Stimulated activated naive CD8-positive, alpha-beta T cell treated with anti-CD3 and anti-CD28 coated beads, Interleukin-15, amount 100 ng/mL, for 72 hours (primary cell): ENCODE measurements at regions not wholly inside any gene's neighbourhood (a gene's known extent, or its start where the extent isn't known, plus 50 kb on each side); places are given as distances from the start of the nearest gene placed in this dataset.
"Not testable (repeated sequence)": the region's sequence is repeated elsewhere in the genome, so short reads cannot be mapped to it uniquely, and the experiment has no call there.

ENCODE experiments used
- ATAC-seq: fragments of 150-1000 bp; cut with Tn5 transposase; 2 replicates; pipeline ENCODE4 v1.10.0; 2021; ENCODE audit warnings: mild to moderate bottlenecking, moderate library complexity
- DNase-seq, 2 donors: peaks; one replicate each; pipeline ENCODE4 v3.0.0; 2021 to 2022
- H3K27ac Mint-ChIP-seq, 2 donors: one replicate each; pipeline ENCODE4 v1.8.0; 2022; ENCODE audit warnings: mild to moderate bottlenecking in 2 of 2, mixed read lengths in 2 of 2, moderate library complexity in 2 of 2
- H3K27me3 Mint-ChIP-seq: one replicate; pipeline ENCODE4 v1.8.0; 2022; ENCODE audit warnings: mixed read lengths
- H3K4me1 Mint-ChIP-seq: one replicate; pipeline ENCODE4 v1.8.0; 2022; ENCODE audit warnings: mild to moderate bottlenecking, mixed read lengths
- H3K4me3 Mint-ChIP-seq, 2 donors: one replicate each; pipeline ENCODE4 v1.8.0; 2022; ENCODE audit warnings: mild to moderate bottlenecking in 2 of 2, mixed read lengths in 2 of 2, moderate library complexity in 1 of 2
- H3K9me3 Mint-ChIP-seq, 2 donors: one replicate each; pipeline ENCODE4 v1.8.0; 2022; ENCODE audit warnings: mixed read lengths in 2 of 2

DNA sequence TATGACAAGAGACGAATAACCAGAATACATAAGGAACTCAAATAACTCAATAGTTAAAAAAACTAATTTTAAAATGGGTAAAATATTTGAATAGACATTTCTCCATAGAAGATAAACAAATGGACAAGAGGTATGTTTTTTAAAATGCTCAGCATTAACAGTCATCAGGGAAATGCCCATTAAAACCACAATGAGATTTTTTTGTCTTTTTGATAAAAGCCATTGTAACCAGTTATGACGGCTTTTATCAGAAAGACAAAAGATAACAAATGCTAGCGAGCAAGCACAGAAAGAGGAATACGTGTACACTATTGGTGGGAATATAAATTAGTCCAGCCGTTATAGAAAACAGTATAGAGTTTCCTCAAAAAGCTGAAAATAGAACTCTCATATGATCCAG is 388.2 kb upstream of the INTU start:
- ATAC-seq: no peak
- peaks cover 13 to 23% of the 10 kb centered on the region in 2 donors for H3K9me3 Mint-ChIP-seq

GRCh38 chr4:127246963-127247952 is 385.5 kb upstream of the INTU start:
- DNase-seq: no peak
- no peaks in the 10 kb centered on the region for H3K4me1 Mint-ChIP-seq
- H3K27ac Mint-ChIP-seq: no peak overlapping the region
- H3K4me3 Mint-ChIP-seq: no peak overlapping the region
- no peaks in the 10 kb centered on the region for H3K27me3 Mint-ChIP-seq
- H3K9me3 Mint-ChIP-seq: peaks cover 15 to 23% of the 10 kb centered on the region in 2 donors
- no peak for ATAC-seq

More for the DNA sequence above, 388.2 kb upstream of the INTU start:
- no peak for DNase-seq
- no peaks in the 10 kb centered on the region for H3K4me1 Mint-ChIP-seq
- no peak overlapping the region for H3K27ac Mint-ChIP-seq
- no peak overlapping the region for H3K4me3 Mint-ChIP-seq
- no peaks in the 10 kb centered on the region for H3K27me3 Mint-ChIP-seq

DNA sequence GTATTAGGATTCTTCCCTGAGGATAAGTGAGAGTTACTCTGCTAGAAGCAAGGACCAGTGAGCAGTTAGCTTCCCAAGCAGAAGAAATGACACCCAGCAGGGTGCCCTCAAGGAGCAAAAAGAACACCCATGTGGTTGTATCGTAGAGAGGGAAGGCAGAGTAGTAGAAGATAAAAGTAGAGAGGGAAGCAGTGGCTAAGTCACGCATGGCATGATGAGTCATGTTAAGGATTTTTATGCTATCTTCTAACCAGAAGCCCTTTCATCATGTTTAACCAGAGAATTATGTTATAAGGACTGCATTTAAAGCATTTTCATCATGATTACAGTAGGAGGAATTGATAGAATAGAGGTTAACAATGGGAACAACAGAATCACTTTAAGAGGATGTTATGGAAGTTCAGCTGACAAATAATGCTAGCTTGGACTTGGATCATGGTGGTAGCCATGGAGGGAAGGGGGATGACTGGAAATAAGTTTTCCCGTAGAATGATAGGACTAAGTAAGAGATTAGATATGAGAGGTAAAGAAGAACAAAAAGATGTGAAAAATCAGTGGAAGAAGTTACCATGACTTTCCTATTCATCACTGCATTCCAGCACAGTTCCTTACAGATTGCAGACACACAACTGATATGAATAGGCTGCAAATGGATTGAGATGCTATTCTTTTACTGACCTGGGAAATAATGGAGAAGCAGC is 383.5 kb upstream of the INTU start:
- no peak for DNase-seq
- H3K4me3 Mint-ChIP-seq: no peak overlapping the region

DNA sequence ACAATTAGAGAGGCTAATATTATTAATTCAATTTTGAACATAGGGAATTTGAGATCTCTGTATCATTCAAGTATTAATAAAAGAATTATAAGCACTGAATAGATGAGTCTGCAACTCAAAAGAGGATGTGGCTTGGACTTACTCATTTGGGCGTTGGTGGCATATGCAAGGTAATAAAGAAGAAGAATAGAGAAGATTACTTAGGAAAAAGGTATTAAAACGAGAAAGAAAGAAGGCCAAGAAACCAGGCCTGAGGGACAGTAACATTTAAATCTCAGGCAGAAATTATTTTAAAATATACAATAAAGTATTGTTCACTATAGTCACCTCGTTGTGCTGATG is 383.0 kb upstream of the INTU start:
- H3K4me1 Mint-ChIP-seq: no peaks in the 10 kb centered on the region
- no peaks in the 10 kb centered on the region for H3K27me3 Mint-ChIP-seq
- ATAC-seq (no peak), DNase-seq (no peak)
- peaks cover 15 to 23% of the 10 kb centered on the region in 2 donors for H3K9me3 Mint-ChIP-seq
- H3K27ac Mint-ChIP-seq: no peak overlapping the region
- H3K4me3 Mint-ChIP-seq: no peak overlapping the region

More for the DNA sequence above, 383.5 kb upstream of the INTU start:
- Mint-ChIP-seq H3K27me3 (no peaks in the 10 kb centered on the region), H3K27ac (no peak overlapping the region), H3K4me1 (no peaks in the 10 kb centered on the region), H3K9me3 (peaks cover 15 to 23% of the 10 kb centered on the region in 2 donors)
- no peak for ATAC-seq

DNA sequence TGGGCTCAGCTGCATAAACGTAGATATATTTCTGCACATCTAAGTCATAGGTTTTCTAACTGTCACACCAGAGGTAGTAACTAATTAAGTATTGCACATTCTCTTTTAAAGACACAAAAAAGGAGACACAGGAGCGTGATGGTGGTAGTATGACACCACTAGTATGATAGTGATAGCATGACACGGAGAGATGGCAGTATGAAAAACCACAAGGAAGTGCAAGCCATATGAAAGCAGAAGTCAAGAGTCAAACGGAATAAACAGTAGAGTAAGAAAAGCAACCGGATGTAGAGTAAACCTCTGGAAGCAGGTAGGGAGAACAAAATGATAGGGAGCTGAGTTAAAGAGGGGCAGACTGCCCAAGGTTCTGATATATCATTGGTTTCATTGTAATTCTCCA is 382.2 kb upstream of the INTU start:
- Mint-ChIP-seq H3K9me3 (peaks cover 15 to 23% of the 10 kb centered on the region in 2 donors), H3K27ac (no peak overlapping the region), H3K4me1 (no peaks in the 10 kb centered on the region), H3K4me3 (no peak overlapping the region), H3K27me3 (no peaks in the 10 kb centered on the region)
- ATAC-seq (no peak), DNase-seq (no peak)

DNA sequence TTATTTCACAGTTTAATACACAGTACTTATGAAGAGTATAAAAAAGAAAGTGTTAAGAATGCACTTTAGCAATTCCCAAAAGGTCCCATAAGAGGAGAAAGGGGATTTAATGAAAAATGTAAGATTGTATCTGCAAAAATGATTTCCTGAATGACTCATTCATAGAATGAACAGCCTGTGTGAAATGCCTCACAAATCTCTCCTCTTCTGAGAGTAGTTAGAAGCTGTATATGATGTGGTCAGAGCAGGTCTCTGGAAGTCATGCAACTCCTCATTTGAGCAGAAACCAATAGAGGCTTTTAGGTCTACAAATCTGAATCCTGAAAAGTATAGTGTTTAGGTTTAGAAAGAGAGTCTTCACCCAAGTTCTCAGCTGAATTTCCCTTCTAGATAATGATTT is 381.3 kb upstream of the INTU start:
- ATAC-seq (no peak), DNase-seq (no peak)
- Mint-ChIP-seq H3K9me3 (peaks cover 15 to 23% of the 10 kb centered on the region in 2 donors), H3K27ac (no peak overlapping the region), H3K4me1 (no peaks in the 10 kb centered on the region), H3K4me3 (no peak overlapping the region), H3K27me3 (no peaks in the 10 kb centered on the region)

DNA sequence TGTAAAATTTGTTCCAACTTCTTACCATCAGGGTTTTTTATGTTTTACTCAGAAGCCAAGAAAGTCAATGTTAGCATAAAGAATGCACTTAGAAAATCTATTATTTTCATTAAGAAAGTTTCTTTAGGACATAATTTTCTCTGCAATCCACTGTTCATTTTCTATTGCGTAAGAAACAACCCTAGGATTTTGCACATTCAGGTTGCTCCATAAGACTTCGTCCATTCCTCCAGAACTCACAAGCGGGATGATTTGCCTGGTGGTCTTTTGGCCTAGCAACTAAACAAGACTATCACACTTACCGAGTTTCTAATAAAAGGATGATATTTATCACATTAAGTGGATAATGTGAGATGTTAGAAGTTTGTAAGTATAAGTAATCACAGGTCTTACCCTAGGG is 376.3 kb upstream of the INTU start:
- Mint-ChIP-seq H3K4me1 (no peaks in the 10 kb centered on the region), H3K4me3 (no peak overlapping the region), H3K9me3 (peaks cover 5 to 6% of the 10 kb centered on the region in 2 donors), H3K27me3 (no peaks in the 10 kb centered on the region), H3K27ac (no peak overlapping the region)
- DNase-seq (no peak), ATAC-seq (no peak)

DNA sequence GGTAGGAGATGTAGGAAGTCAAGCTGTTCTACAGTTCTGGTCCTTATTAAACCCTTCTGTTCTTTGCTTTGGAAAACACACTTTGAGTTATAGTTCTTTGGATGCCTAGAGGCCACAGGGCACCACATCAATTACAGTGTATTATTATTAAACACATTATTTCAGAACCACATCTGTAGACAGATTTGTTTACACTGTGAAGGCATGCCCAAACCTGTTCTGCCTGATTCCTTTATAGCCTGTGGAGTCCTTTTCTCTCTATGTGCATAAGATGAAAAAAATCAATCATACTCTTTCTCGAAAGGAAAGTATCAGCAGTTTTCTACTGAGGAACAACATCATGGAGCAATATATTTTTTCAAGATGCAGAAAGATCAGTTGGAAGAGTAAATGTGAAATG is 371.3 kb upstream of the INTU start:
- Mint-ChIP-seq H3K9me3 (peaks cover 5 to 6% of the 10 kb centered on the region in 2 donors), H3K27ac (no peak overlapping the region), H3K27me3 (no peaks in the 10 kb centered on the region), H3K4me3 (no peak overlapping the region), H3K4me1 (no peaks in the 10 kb centered on the region)
- no peak for ATAC-seq
- no peak for DNase-seq

DNA sequence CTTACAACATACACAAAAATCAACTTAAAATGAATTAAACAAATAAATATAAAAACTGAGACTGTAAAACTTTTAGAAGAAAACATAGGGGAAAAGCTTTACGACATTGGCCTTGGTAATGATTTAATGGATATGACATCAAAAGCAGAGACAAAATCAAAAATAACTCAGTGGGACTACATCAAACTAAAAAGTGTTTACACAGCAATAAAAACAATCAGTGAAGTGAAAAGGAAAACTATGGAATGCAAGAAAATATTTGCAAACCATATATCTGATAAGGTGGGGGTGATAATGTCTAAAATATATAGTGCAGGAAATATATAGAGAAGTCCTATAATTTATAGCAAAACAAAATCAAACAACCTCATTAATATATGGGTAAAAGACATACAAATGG is 364.4 kb upstream of the INTU start:
- Mint-ChIP-seq H3K27ac (peak overlapping the region in 1 of 2 donors; percentile 27), H3K9me3 (peaks cover 5 to 22% of the 10 kb centered on the region in 2 donors), H3K4me3 (no peak overlapping the region), H3K4me1 (no peaks in the 10 kb centered on the region), H3K27me3 (no peaks in the 10 kb centered on the region)
- DNase-seq (no peak), ATAC-seq (no peak)

- not testable (repeated sequence) for H3K4me1 Mint-ChIP-seq, H3K4me3 Mint-ChIP-seq, ATAC-seq, H3K27me3 Mint-ChIP-seq, H3K27ac Mint-ChIP-seq, DNase-seq
- H3K9me3 Mint-ChIP-seq: peaks cover 0 to 14% of the 10 kb centered on the region in 2 donors
Measured at GRCh38 chr4:127277023-127277422, 355.7 kb upstream of the INTU start.

GRCh38 chr4:127284236-127284635 is 348.5 kb upstream of the INTU start:
- DNase-seq (no peak), ATAC-seq (no peak)
- Mint-ChIP-seq H3K4me1 (no peaks in the 10 kb centered on the region), H3K27me3 (no peaks in the 10 kb centered on the region), H3K27ac (no peak overlapping the region), H3K4me3 (no peak overlapping the region), H3K9me3 (peaks cover 6 to 12% of the 10 kb centered on the region in 2 donors)

DNA sequence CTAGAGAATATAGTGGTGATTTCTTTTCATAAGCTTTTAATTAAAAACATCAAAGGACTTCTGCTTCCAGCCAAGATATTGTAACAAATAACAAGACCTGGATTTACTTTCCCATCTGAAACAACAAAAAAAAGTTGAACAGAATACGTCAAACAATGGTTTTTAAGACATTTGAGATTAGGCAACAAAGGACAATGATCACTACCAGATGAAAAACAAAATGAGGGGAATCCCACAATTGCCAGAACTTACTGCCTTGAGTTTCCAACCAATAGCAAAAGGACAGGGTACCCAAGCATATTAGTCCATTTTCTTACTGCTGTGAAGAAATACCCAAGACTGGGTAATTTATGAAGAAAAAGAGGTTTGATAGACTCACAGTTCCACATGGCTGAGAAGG is 341.4 kb upstream of the INTU start:
- DNase-seq (no peak), ATAC-seq (no peak)
- Mint-ChIP-seq H3K27ac (no peak overlapping the region), H3K4me3 (no peak overlapping the region), H3K27me3 (no peaks in the 10 kb centered on the region), H3K9me3 (peaks cover 6 to 14% of the 10 kb centered on the region in 2 donors), H3K4me1 (no peaks in the 10 kb centered on the region)

GRCh38 chr4:127293496-127293895 is 339.3 kb upstream of the INTU start:
- Mint-ChIP-seq H3K4me3 (no peak overlapping the region), H3K9me3 (peaks cover 8 to 27% of the 10 kb centered on the region in 2 donors), H3K27ac (no peak overlapping the region), H3K27me3 (no peaks in the 10 kb centered on the region), H3K4me1 (no peaks in the 10 kb centered on the region)
- ATAC-seq: no peak
- DNase-seq: no peak

- ATAC-seq (no peak), DNase-seq (no peak)
- Mint-ChIP-seq H3K4me1 (no peaks in the 10 kb centered on the region), H3K4me3 (no peak overlapping the region), H3K27me3 (no peaks in the 10 kb centered on the region), H3K27ac (no peak overlapping the region), H3K9me3 (peaks cover 14 to 22% of the 10 kb centered on the region in 2 donors)
Measured at GRCh38 chr4:127304356-127304755, 328.4 kb upstream of the INTU start.

DNA sequence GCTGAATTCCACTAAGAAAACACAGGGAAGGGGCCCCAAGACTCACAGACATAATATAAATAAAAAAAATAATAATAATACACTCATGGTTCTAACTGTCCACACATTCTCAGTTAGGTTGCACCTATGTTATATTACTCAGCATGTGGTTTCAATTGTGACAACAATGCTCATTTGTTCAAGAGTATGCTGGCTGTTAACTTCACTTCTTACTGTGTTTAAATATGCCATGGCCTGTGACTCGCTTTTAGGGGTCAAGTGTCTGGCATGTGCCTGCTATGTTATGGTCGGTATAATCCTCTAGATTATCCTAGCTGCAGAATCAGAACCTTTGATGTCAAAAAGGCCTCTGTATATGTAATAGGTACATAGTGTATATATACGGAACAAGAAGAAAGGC is 324.8 kb upstream of the INTU start:
- Mint-ChIP-seq H3K4me3 (no peak overlapping the region), H3K9me3 (peaks cover 18 to 22% of the 10 kb centered on the region in 2 donors), H3K4me1 (no peaks in the 10 kb centered on the region), H3K27me3 (no peaks in the 10 kb centered on the region), H3K27ac (no peak overlapping the region)
- no peak for ATAC-seq
- no peak for DNase-seq
